ENCODE measurements at regions not wholly inside any gene's neighbourhood (a gene's known extent, or its start where the extent isn't known, plus 50 kb on each side); places are given as distances from the start of the nearest gene placed in this dataset.

GRCh38 chr19:27705896-27706295 lies 1507.1 kb downstream of the UQCRFS1 start:
- no peaks in the 10 kb centered on the region for H3K36me3 ChIP-seq
- H3K27ac ChIP-seq: no peak overlapping the region
- WGBS, 5 donors: 55 to 71% (median 61%) methylated on average over 6 of the region's 6 CpGs
- H3K27me3 ChIP-seq (replicated peaks in 1 of 7): no peaks in the 10 kb centered on the region
- no peak overlapping the region for H3K4me3 ChIP-seq
- no peak for DNase-seq
- TF ChIP-seq POLR2A (IDR thresholded peaks at IDR 0.05) (no peak), POLR2AphosphoS5 (IDR thresholded peaks at IDR 0.05) (no peak), CTCF (IDR thresholded peaks at IDR 0.05 in 8 of 11, conservative IDR thresholded peaks at IDR 0.05 in 3 of 11) (no peak)
- peaks cover 0 to 81% (median 41%) of the 10 kb centered on the region in 8 donors for H3K9me3 ChIP-seq
- intact Hi-C loops (cut with DNase I; ENCODE audit: low total_unique reads): no loop called here
- no peaks in the 10 kb centered on the region for H3K4me1 ChIP-seq

GRCh38 chr19:27694361-27695055 lies 1518.4 kb downstream of the UQCRFS1 start:
- no peak overlapping the region for H3K27ac ChIP-seq
- no peaks in the 10 kb centered on the region for H3K4me1 ChIP-seq
- 62 to 72% (median 68%) methylated on average over 3 of the region's 3 CpGs for WGBS, 5 donors
- TF ChIP-seq CTCF (IDR thresholded peaks at IDR 0.05 in 8 of 11, conservative IDR thresholded peaks at IDR 0.05 in 3 of 11): no peak
- no peak for TF ChIP-seq POLR2A (IDR thresholded peaks at IDR 0.05)
- TF ChIP-seq POLR2AphosphoS5 (IDR thresholded peaks at IDR 0.05): no peak
- H3K27me3 ChIP-seq (replicated peaks in 1 of 7): no peaks in the 10 kb centered on the region
- H3K4me3 ChIP-seq: no peak overlapping the region
- peaks cover 0 to 96% (median 62%) of the 10 kb centered on the region in 8 donors for H3K9me3 ChIP-seq
- intact Hi-C loops (cut with DNase I; ENCODE audit: low total_unique reads): no loop called here
- no peak for DNase-seq
- H3K36me3 ChIP-seq: no peaks in the 10 kb centered on the region

GRCh38 chr19:27691991-27692390 lies 1521.0 kb downstream of the UQCRFS1 start:
- Histone ChIP-seq H3K27me3 (replicated peaks in 1 of 7) (no peaks in the 10 kb centered on the region), H3K4me1 (no peaks in the 10 kb centered on the region), H3K4me3 (no peak overlapping the region), H3K36me3 (no peaks in the 10 kb centered on the region), H3K9me3 (peaks cover 0 to 98% (median 55%) of the 10 kb centered on the region in 8 donors), H3K27ac (no peak overlapping the region)
- TF ChIP-seq POLR2AphosphoS5 (IDR thresholded peaks at IDR 0.05) (no peak), POLR2A (IDR thresholded peaks at IDR 0.05) (no peak), CTCF (IDR thresholded peaks at IDR 0.05 in 8 of 11, conservative IDR thresholded peaks at IDR 0.05 in 3 of 11) (no peak)
- DNase-seq: no peak
- 61 to 73% (median 68%) methylated on average over 4 of the region's 4 CpGs for whole genome bisulfite sequencing, 5 donors
- intact Hi-C loops (cut with DNase I; ENCODE audit: low total_unique reads): no loop called here

- H3K36me3 ChIP-seq: no peaks in the 10 kb centered on the region
- intact Hi-C loops (cut with DNase I; ENCODE audit: low total_unique reads): no loop called here
- 47 to 64% (median 59%) methylated on average over 4 of the region's 4 CpGs for WGBS, 5 donors
- no peaks in the 10 kb centered on the region for H3K27me3 ChIP-seq (replicated peaks in 1 of 7)
- H3K4me1 ChIP-seq: no peaks in the 10 kb centered on the region
- no peak overlapping the region for H3K4me3 ChIP-seq
- no peak for DNase-seq
- peaks cover 0 to 96% (median 60%) of the 10 kb centered on the region in 8 donors for H3K9me3 ChIP-seq
- H3K27ac ChIP-seq: no peak overlapping the region
- TF ChIP-seq CTCF (IDR thresholded peaks at IDR 0.05 in 8 of 11, conservative IDR thresholded peaks at IDR 0.05 in 3 of 11) (no peak), POLR2A (IDR thresholded peaks at IDR 0.05) (no peak), POLR2AphosphoS5 (IDR thresholded peaks at IDR 0.05) (no peak)
Observed at GRCh38 chr19:27689734-27690241, 1523.2 kb downstream of the UQCRFS1 start.

Measured in spleen (tissue), 11 donors.